ENCODE measurements at regions not wholly inside any gene's neighbourhood (a gene's known extent, or its start where the extent isn't known, plus 50 kb on each side); places are given as distances from the start of the nearest gene placed in this dataset.
"Not testable (repeated sequence)": the region's sequence is repeated elsewhere in the genome, so short reads cannot be mapped to it uniquely, and the experiment has no call there.

- Histone ChIP-seq H3K36me3 (ENCODE audit: insufficient read depth, low read length) (no peaks in the 10 kb centered on the region), H3K4me1 (ENCODE audit: insufficient read depth, low read length) (no peaks in the 10 kb centered on the region), H4K20me1 (ENCODE audit: insufficient read depth, low read length) (no peaks in the 10 kb centered on the region), H3K27me3 (ENCODE audit: insufficient read depth, low read length, poor library complexity) (peaks cover 3% of the 10 kb centered on the region), H3K27ac (ENCODE audit: low read length) (no peak overlapping the region), H3K9me3 (ENCODE audit: insufficient read depth, low read length, severe bottlenecking) (no peaks in the 10 kb centered on the region), H3K4me3 (ENCODE audit: low read depth in 1 of 2, low read length in 2 of 2) (no peak overlapping the region), H3K79me2 (ENCODE audit: insufficient read depth, low read length) (no peaks in the 10 kb centered on the region), H3K9ac (ENCODE audit: low read depth, low read length) (no peak overlapping the region), H2AFZ (ENCODE audit: low read depth, low read length) (no peak overlapping the region), H3K4me2 (ENCODE audit: insufficient read depth, low read length) (no peak overlapping the region)
- DNase-seq (no peak), ATAC-seq (ENCODE audit: insufficient read depth, low read depth) (no peak)
- no peak for TF ChIP-seq CTCF (IDR thresholded peaks at IDR 0.05; ENCODE audit: borderline replicate concordance, extremely low read depth, low read length, poor library complexity, severe bottlenecking)
- TF ChIP-seq EZH2 (IDR thresholded peaks at IDR 0.05; ENCODE audit: borderline replicate concordance, low read depth, low read length, severe bottlenecking): no peak
These were observed 172.5 kb upstream of the TMEM45B start for GRCh38 chr11:129643031-129643721.

DNA sequence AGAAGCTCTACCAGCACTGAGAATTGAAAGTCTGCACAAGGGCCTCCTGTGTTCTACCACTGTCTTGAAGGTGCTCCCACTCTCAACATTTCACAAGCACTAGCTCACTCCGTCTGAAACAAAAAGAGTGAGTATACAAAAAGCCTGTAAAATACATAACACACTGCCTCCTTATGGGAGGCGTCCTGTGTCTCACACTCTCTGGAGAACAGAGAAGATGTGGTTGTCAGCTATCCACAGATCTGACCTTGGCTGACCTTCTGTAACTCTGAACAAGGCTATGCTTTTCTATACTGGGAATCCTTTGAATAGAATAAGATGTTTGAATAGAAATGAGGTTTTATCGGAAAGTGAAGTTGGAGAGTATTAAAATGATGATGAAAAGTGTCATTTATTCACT is 171.3 kb upstream of the TMEM45B start:
- H3K9me3 ChIP-seq (ENCODE audit: insufficient read depth, low read length, severe bottlenecking): no peaks in the 10 kb centered on the region
- no peak overlapping the region for H2AFZ ChIP-seq (ENCODE audit: low read depth, low read length)
- H4K20me1 ChIP-seq (ENCODE audit: insufficient read depth, low read length): no peaks in the 10 kb centered on the region
- ATAC-seq (ENCODE audit: insufficient read depth, low read depth) (no peak), DNase-seq (no peak)
- no peak overlapping the region for H3K4me3 ChIP-seq (ENCODE audit: low read depth in 1 of 2, low read length in 2 of 2)
- no peaks in the 10 kb centered on the region for H3K79me2 ChIP-seq (ENCODE audit: insufficient read depth, low read length)
- no peaks in the 10 kb centered on the region for H3K36me3 ChIP-seq (ENCODE audit: insufficient read depth, low read length)
- H3K4me2 ChIP-seq (ENCODE audit: insufficient read depth, low read length): no peak overlapping the region
- H3K4me1 ChIP-seq (ENCODE audit: insufficient read depth, low read length): no peaks in the 10 kb centered on the region
- TF ChIP-seq EZH2 (IDR thresholded peaks at IDR 0.05; ENCODE audit: borderline replicate concordance, low read depth, low read length, severe bottlenecking) (no peak), CTCF (IDR thresholded peaks at IDR 0.05; ENCODE audit: borderline replicate concordance, extremely low read depth, low read length, poor library complexity, severe bottlenecking) (no peak)
- peaks cover 3% of the 10 kb centered on the region for H3K27me3 ChIP-seq (ENCODE audit: insufficient read depth, low read length, poor library complexity)
- H3K27ac ChIP-seq (ENCODE audit: low read length): no peak overlapping the region
- H3K9ac ChIP-seq (ENCODE audit: low read depth, low read length): no peak overlapping the region

DNA sequence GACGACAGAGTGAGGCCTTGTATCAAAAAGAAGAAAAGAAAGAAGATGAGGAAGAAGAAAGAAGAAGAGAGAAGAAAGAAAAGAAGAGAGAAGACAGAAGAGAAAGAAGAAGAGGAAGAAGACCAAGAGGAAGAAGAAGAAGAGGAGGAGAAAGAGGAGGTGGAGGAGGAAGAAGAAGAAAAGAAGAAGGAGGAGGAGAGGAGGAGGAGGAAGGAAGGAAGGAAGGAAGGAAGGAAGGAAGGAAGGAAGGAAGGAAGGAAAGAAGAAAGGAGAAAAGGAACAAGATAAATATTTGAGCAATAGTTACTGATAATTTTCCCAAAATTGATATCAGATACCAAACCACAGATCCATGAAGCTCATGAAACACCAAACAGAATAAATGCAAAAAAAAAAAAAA is 169.7 kb upstream of the TMEM45B start:
- TF ChIP-seq EZH2 (IDR thresholded peaks at IDR 0.05; ENCODE audit: borderline replicate concordance, low read depth, low read length, severe bottlenecking) (no peak), CTCF (IDR thresholded peaks at IDR 0.05; ENCODE audit: borderline replicate concordance, extremely low read depth, low read length, poor library complexity, severe bottlenecking) (no peak)
- no peak for ATAC-seq (ENCODE audit: insufficient read depth, low read depth)
- Histone ChIP-seq H3K27me3 (ENCODE audit: insufficient read depth, low read length, poor library complexity) (peaks cover 3% of the 10 kb centered on the region), H3K4me3 (ENCODE audit: low read depth in 1 of 2, low read length in 2 of 2) (no peak overlapping the region), H3K9ac (ENCODE audit: low read depth, low read length) (no peak overlapping the region), H4K20me1 (ENCODE audit: insufficient read depth, low read length) (no peaks in the 10 kb centered on the region), H3K4me1 (ENCODE audit: insufficient read depth, low read length) (no peaks in the 10 kb centered on the region), H3K36me3 (ENCODE audit: insufficient read depth, low read length) (no peaks in the 10 kb centered on the region), H3K79me2 (ENCODE audit: insufficient read depth, low read length) (no peaks in the 10 kb centered on the region), H3K27ac (ENCODE audit: low read length) (no peak overlapping the region), H2AFZ (ENCODE audit: low read depth, low read length) (no peak overlapping the region), H3K9me3 (ENCODE audit: insufficient read depth, low read length, severe bottlenecking) (no peaks in the 10 kb centered on the region), H3K4me2 (ENCODE audit: insufficient read depth, low read length) (no peak overlapping the region)
- no peak for DNase-seq

GRCh38 chr11:129650044-129650443 is 165.6 kb upstream of the TMEM45B start:
- H3K9ac ChIP-seq (ENCODE audit: low read depth, low read length); H3K27me3 ChIP-seq (ENCODE audit: insufficient read depth, low read length, poor library complexity); H3K4me3 ChIP-seq (ENCODE audit: low read depth in 1 of 2, low read length in 2 of 2); H3K4me2 ChIP-seq (ENCODE audit: insufficient read depth, low read length); H4K20me1 ChIP-seq (ENCODE audit: insufficient read depth, low read length); H3K9me3 ChIP-seq (ENCODE audit: insufficient read depth, low read length, severe bottlenecking); H3K79me2 ChIP-seq (ENCODE audit: insufficient read depth, low read length); H3K4me1 ChIP-seq (ENCODE audit: insufficient read depth, low read length); DNase-seq; ATAC-seq (ENCODE audit: insufficient read depth, low read depth); H2AFZ ChIP-seq (ENCODE audit: low read depth, low read length); H3K36me3 ChIP-seq (ENCODE audit: insufficient read depth, low read length); H3K27ac ChIP-seq (ENCODE audit: low read length): not testable (repeated sequence)

Measured in DND-41 (cell line).